ENCODE measurements at regions not wholly inside any gene's neighbourhood (a gene's known extent, or its start where the extent isn't known, plus 50 kb on each side); places are given as distances from the start of the nearest gene placed in this dataset.

- Histone ChIP-seq H3K9me3 (replicated peaks; ENCODE audit: control insufficient read depth, insufficient read depth, low read length) (no peaks in the 10 kb centered on the region), H3K36me3 (ENCODE audit: control insufficient read depth in 2 of 2, extremely low read depth in 1 of 2, insufficient read depth in 2 of 2, low read length in 2 of 2) (no peaks in the 10 kb centered on the region), H3K27ac (ENCODE audit: insufficient read depth, low read depth, low read length) (no peak overlapping the region), H4K20me1 (replicated peaks; ENCODE audit: control insufficient read depth, extremely low read depth, insufficient read depth, low read length) (no peaks in the 10 kb centered on the region), H3K4me1 (ENCODE audit: control insufficient read depth, extremely low read depth, insufficient read depth, low read length) (no peaks in the 10 kb centered on the region), H2AFZ (ENCODE audit: low read depth, low read length) (no peak overlapping the region), H3K27me3 (ENCODE audit: control insufficient read depth in 2 of 2, insufficient read depth in 2 of 2, low read length in 2 of 2) (peaks cover 2 to 12% of the 10 kb centered on the region in 2 experiments), H3K9me1 (replicated peaks; ENCODE audit: control insufficient read depth, extremely low read depth, insufficient read depth, low read length) (no peaks in the 10 kb centered on the region), H3K9ac (replicated peaks; ENCODE audit: extremely low read depth, insufficient read depth, low read length) (no peak overlapping the region), H3K79me2 (ENCODE audit: control insufficient read depth, insufficient read depth, low read length) (no peaks in the 10 kb centered on the region), H3K4me3 (replicated peaks in 1 of 3; ENCODE audit: insufficient read depth in 1 of 3, low read depth in 1 of 3, low read length in 3 of 3) (no peak overlapping the region), H3K4me2 (ENCODE audit: insufficient read depth, low read length) (no peak overlapping the region)
- intact Hi-C loops (cut with micrococcal nuclease), result no loop called here
- CTCF ChIA-PET, result interaction anchor here (1.7 kb wide), 1 partner anchor 155 kb away, joined by 5 read pairs; the partner anchor contains the start of gene AVPR1A
- TF ChIP-seq FOS (IDR thresholded peaks at IDR 0.05; ENCODE audit: borderline replicate concordance, insufficient read depth, low read length) (no peak), POLR2A (IDR thresholded peaks at IDR 0.05; ENCODE audit: low read depth, low read length) (no peak), CTCF (IDR thresholded peaks at IDR 0.05; ENCODE audit: extremely low read depth in 1 of 2, insufficient read depth in 1 of 2, low read depth in 1 of 2, low read length in 2 of 2) (no peak), EZH2 (IDR thresholded peaks at IDR 0.05; ENCODE audit: borderline replicate concordance, low read depth, low read length, severe bottlenecking) (no peak), JUN (IDR thresholded peaks at IDR 0.05; ENCODE audit: borderline replicate concordance, insufficient read depth, insufficient read length, low read depth) (no peak)
- dilution Hi-C loops (cut with MboI; ENCODE audit: extremely low pct_ligation_motif_present, low sequenced_read_pairs), result no loop called here
- POLR2A ChIA-PET, result no interaction called here
- DNase-seq (ENCODE audit: low read depth, low spot score) (no peak), FAIRE-seq (no peak)
- no TSS peak for BruUV-seq (replicated peaks)
These were observed 155.2 kb upstream of the AVPR1A start for GRCh38 chr12:63305901-63306875.

All from endothelial cell of umbilical vein (primary cell).